ENCODE measurements at regions not wholly inside any gene's neighbourhood (a gene's known extent, or its start where the extent isn't known, plus 50 kb on each side); places are given as distances from the start of the nearest gene placed in this dataset.
"Not testable (repeated sequence)": the region's sequence is repeated elsewhere in the genome, so short reads cannot be mapped to it uniquely, and the experiment has no call there.

DNA sequence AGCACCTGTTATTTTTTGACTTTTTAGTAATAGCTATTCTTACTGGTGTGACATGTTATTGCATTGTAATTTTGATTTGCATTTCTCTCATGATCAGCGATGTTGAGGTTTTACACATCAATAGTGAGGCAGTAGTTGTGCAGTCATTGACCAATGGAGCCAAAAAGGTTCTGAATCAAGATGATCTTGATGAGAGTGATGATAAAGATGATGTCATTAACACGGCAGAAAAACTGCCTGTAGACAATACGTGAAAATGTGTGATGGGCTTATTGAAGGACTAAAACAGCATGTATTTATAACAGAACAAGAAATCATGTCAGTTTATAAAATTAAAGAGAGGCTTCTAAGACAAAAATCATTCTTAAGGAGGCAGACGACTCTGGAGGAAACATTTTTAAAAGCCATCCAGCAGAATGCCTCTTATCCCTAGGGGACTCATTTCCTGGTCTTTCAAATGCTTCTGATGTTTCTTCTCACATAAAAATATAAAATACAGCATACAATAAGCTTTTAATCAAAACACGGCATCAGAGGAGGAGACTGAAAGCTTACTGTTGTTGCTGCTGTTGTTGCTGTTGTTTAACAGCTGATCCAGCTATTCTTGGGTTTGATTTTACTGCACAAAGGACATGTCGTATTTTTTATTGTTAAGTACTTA, 400.3 kb downstream of the LTN1 start:
- Histone ChIP-seq H3K36me3 (no peaks in the 10 kb centered on the region), H3K9me3 (ENCODE audit: severe bottlenecking) (no peaks in the 10 kb centered on the region), H3K27me3 (ENCODE audit: insufficient read depth, low read depth, severe bottlenecking) (peaks cover 23% of the 10 kb centered on the region), H3K27ac (no peak overlapping the region), H3K4me3 (ENCODE audit: low read depth, low read length) (no peak overlapping the region)
- DNase-seq: no peak
- TF ChIP-seq, protein P1, sequence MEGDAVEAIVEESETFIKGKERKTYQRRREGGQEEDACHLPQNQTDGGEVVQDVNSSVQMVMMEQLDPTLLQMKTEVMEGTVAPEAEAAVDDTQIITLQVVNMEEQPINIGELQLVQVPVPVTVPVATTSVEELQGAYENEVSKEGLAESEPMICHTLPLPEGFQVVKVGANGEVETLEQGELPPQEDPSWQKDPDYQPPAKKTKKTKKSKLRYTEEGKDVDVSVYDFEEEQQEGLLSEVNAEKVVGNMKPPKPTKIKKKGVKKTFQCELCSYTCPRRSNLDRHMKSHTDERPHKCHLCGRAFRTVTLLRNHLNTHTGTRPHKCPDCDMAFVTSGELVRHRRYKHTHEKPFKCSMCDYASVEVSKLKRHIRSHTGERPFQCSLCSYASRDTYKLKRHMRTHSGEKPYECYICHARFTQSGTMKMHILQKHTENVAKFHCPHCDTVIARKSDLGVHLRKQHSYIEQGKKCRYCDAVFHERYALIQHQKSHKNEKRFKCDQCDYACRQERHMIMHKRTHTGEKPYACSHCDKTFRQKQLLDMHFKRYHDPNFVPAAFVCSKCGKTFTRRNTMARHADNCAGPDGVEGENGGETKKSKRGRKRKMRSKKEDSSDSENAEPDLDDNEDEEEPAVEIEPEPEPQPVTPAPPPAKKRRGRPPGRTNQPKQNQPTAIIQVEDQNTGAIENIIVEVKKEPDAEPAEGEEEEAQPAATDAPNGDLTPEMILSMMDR (IDR thresholded peaks at IDR 0.05; ENCODE audit: low read depth, low read length): no peak

DNA sequence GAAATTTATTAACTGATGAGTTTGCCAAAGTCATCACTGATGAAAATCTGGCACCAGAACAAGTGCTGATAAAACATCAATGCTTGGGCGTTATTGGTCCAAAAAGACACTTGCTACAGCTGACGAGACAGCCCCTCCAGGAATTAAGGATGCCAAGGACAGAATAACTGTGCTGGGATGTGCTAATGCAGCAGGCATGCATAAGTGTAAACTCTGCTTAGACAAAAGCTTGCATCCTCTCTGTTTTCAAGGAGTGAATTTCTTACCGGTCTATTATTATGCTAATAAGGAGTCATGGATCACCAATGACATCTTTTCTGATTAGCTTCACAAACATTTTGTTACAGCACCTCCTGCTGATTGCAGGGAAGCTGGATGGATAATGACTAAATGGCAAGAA, 402.0 kb downstream of the LTN1 start:
- TF ChIP-seq, protein P1 (IDR thresholded peaks at IDR 0.05; ENCODE audit: low read depth, low read length): no peak
- Histone ChIP-seq H3K9me3 (ENCODE audit: severe bottlenecking) (no peaks in the 10 kb centered on the region), H3K27ac (no peak overlapping the region), H3K4me3 (ENCODE audit: low read depth, low read length) (no peak overlapping the region), H3K36me3 (no peaks in the 10 kb centered on the region), H3K27me3 (ENCODE audit: insufficient read depth, low read depth, severe bottlenecking) (peaks cover 20% of the 10 kb centered on the region)
- no peak for DNase-seq

DNA sequence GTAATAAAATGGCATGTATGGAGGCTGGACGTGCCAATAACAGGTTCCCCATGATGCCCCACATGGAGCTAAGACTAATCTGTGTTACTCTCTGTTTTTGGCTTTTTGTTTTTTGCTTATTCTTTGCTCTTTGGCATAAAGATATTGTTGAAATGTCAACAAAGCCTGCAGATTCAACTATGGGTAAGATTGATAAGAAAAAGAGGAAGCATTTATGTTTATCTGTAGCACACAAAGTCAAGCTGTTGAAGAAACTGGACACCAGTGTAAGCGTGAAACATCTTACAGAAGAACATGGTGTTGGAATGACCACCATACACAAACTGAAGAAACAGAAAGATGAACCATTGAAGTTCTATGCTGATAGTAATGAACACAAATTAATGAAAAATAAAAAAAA, 402.7 kb downstream of the LTN1 start:
- H3K4me3 ChIP-seq (ENCODE audit: low read depth, low read length): no peak overlapping the region
- TF ChIP-seq, protein P1 (IDR thresholded peaks at IDR 0.05; ENCODE audit: low read depth, low read length): no peak
- H3K9me3 ChIP-seq (ENCODE audit: severe bottlenecking): no peaks in the 10 kb centered on the region
- no peaks in the 10 kb centered on the region for H3K36me3 ChIP-seq
- DNase-seq: no peak
- peaks cover 20% of the 10 kb centered on the region for H3K27me3 ChIP-seq (ENCODE audit: insufficient read depth, low read depth, severe bottlenecking)
- H3K27ac ChIP-seq: no peak overlapping the region

DNA sequence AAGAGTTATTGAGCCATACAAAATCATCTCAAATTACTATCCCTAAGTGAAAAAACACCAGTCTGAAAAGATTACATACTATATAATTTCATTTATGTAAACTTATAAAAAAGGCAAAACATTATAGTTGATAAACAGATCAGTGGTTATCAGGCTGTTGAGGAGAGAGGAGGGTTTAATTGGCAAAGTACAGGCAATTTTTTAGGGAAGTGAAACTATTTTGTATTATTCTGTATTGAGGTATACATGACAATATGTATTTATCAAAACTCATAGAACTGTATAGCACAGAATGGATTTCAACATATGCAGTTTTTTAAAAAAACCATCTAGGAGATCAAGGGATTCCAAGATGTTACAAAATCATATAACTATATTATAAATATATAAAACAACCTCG, 403.7 kb downstream of the LTN1 start:
- no peak for DNase-seq
- no peak overlapping the region for H3K27ac ChIP-seq
- H3K4me3 ChIP-seq (ENCODE audit: low read depth, low read length): no peak overlapping the region

DNA sequence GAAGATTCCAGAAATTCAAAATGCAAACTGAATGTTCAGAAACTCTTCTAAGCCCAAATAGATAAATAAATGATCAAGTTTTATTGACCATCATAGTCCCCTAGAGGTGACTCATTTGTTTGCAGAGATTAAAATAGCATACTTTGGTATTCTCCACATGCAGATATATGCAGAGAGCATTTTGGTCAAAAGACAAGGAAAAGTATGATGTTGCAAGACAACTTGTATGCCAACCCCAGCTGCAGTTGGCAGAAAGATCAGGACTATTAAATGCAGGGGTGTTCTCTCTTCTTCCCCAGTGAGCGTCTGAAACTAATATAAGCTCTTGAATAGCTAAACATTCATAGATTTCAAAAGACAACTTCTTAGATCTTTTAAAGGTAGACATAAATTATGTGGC, 404.9 kb downstream of the LTN1 start:
- Histone ChIP-seq H3K36me3 (no peaks in the 10 kb centered on the region), H3K9me3 (ENCODE audit: severe bottlenecking) (no peaks in the 10 kb centered on the region), H3K27ac (no peak overlapping the region), H3K4me3 (ENCODE audit: low read depth, low read length) (no peak overlapping the region), H3K27me3 (ENCODE audit: insufficient read depth, low read depth, severe bottlenecking) (peaks cover 12% of the 10 kb centered on the region)
- TF ChIP-seq, protein P1 (IDR thresholded peaks at IDR 0.05; ENCODE audit: low read depth, low read length): no peak
- DNase-seq: no peak

More for the DNA sequence above, 403.7 kb downstream of the LTN1 start:
- no peaks in the 10 kb centered on the region for H3K9me3 ChIP-seq (ENCODE audit: severe bottlenecking)
- H3K27me3 ChIP-seq (ENCODE audit: insufficient read depth, low read depth, severe bottlenecking): peaks cover 20% of the 10 kb centered on the region
- no peaks in the 10 kb centered on the region for H3K36me3 ChIP-seq
- TF ChIP-seq, protein P1 (IDR thresholded peaks at IDR 0.05; ENCODE audit: low read depth, low read length): no peak

DNA sequence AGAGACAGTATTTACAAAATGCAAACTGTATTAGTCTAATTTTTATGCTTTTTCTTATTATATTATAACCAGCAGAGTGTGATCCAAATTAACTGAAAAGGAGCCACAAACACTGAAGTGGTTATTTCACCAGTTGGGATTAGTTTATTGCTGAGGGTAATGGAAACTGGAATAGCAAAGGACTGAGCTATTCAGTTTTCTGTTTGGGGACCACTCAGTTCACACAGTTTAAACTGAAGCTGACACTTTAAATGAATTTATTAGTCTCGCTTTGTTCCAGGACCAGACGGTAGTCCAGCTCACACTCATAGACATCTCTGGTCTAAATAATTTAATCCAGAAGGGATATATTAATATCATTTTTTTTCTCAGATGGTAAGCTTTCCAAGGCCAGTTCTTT, 410.7 kb downstream of the LTN1 start:
- Histone ChIP-seq H3K9me3 (ENCODE audit: severe bottlenecking) (no peaks in the 10 kb centered on the region), H3K27me3 (ENCODE audit: insufficient read depth, low read depth, severe bottlenecking) (no peaks in the 10 kb centered on the region), H3K36me3 (no peaks in the 10 kb centered on the region), H3K27ac (no peak overlapping the region), H3K4me3 (ENCODE audit: low read depth, low read length) (no peak overlapping the region)
- no peak for DNase-seq
- TF ChIP-seq, protein P1 (IDR thresholded peaks at IDR 0.05; ENCODE audit: low read depth, low read length): no peak

- DNase-seq; H3K9me3 ChIP-seq (ENCODE audit: severe bottlenecking); H3K36me3 ChIP-seq; H3K27ac ChIP-seq; H3K4me3 ChIP-seq (ENCODE audit: low read depth, low read length); H3K27me3 ChIP-seq (ENCODE audit: insufficient read depth, low read depth, severe bottlenecking): not testable (repeated sequence)
Measured at GRCh38 chr21:28581311-28581731, 411.4 kb downstream of the LTN1 start.
